Thyroid gland (tissue), 4 donors: ENCODE measurements at regions not wholly inside any gene's neighbourhood (a gene's known extent, or its start where the extent isn't known, plus 50 kb on each side); places are given as distances from the start of the nearest gene placed in this dataset.
"Not testable (repeated sequence)": the region's sequence is repeated elsewhere in the genome, so short reads cannot be mapped to it uniquely, and the experiment has no call there.

Experiments
- DNase-seq, 2 donors: peaks; one replicate each; pipeline ENCODE4 v3.0.0-alpha.2; 2019
- H3K27ac ChIP-seq, 3 donors: fragments of 200-600 bp; sonication (generic); 1 replicate in 2 of 3; 2 replicates in 1 of 3; pipeline ENCODE4 v1.5.1; 2016 to 2019; ENCODE audit warnings: mild to moderate bottlenecking in 1 of 3, moderate library complexity in 1 of 3
- H3K27me3 ChIP-seq: fragments of 200-600 bp; sonication (generic); one replicate; pipeline ENCODE4 v1.5.1; 2019
- H3K36me3 ChIP-seq, 2 donors: fragments of 200-600 bp; sonication (generic); one replicate each; pipeline ENCODE4 v1.5.1; 2016 to 2019
- H3K4me1 ChIP-seq, 2 donors: fragments of 200-600 bp; sonication (generic); one replicate each; pipeline ENCODE4 v1.5.1; 2017 to 2019
- H3K4me3 ChIP-seq, 3 donors: fragments of 200-600 bp; sonication (generic); replicated peaks in 1 of 3; 1 replicate in 2 of 3; 2 replicates in 1 of 3; pipeline ENCODE4 v1.5.1; 2016; ENCODE audit warnings: mild to moderate bottlenecking in 1 of 3
- H3K9me3 ChIP-seq: fragments of 200-600 bp; sonication (generic); one replicate; pipeline ENCODE4 v1.5.1; 2017
- POLR2A ChIP-seq, 2 donors: fragments of 450-650 bp; IDR thresholded peaks; one replicate each; pipeline ENCODE4 v1.6.1; 2017; ENCODE audit warnings: antibody characterized with exemption in 2 of 2, mild to moderate bottlenecking in 2 of 2, moderate library complexity in 1 of 2
- WGBS, 2 donors: methylation state at CpG; one replicate each; pipeline ENCODE4 v1.1.5; 2017; 5-methylcytosine and 5-hydroxymethylcytosine counted together
- intact Hi-C: fragments of 100-400 bp; cut with DNase I; formaldehyde crosslinking; loops from one replicate; pipeline ENCODE4 v1.15.1; 2023
- TF ChIP-seq, protein P1 (sequence below), 6 experiments: fragments of 200-600 bp in 3 of 6; fragments of 450-650 bp in 3 of 6; sonication (generic) in 3 of 6; IDR thresholded peaks; one replicate each; pipeline ENCODE4 v1.5.1; 2016 to 2019; ENCODE audit warnings: antibody characterized with exemption in 6 of 6, mild to moderate bottlenecking in 2 of 6, inconsistent platforms in 1 of 6, moderate library complexity in 1 of 6

DNA sequence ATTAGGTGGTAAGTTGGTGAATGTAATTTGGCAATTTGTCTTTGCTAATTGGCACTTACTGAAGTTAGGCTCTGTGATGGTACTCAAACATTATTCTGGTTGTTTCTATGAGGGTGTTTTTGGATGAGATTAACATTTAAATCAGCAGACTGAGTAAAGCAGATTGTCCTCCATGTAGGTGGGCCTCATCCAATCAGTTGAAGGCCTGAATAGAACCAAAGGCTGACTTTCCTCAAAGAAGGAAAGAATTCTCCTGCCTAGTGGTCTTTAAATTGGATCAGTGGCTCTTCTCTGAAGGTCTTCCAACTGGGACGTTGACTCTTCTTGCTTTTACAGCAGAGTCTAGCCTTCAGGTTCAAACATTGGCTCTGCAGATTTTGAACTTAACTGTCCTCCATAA is 278.3 kb downstream of the KIF20B start:
- H3K9me3 ChIP-seq = no peaks in the 10 kb centered on the region
- no peaks in the 10 kb centered on the region for H3K36me3 ChIP-seq
- no peaks in the 10 kb centered on the region for H3K4me1 ChIP-seq
- intact Hi-C loops = no loop called here
- 77 to 82% methylated on average over 1 of the region's 1 CpG for WGBS, 2 donors
- no peak overlapping the region for H3K27ac ChIP-seq
- DNase-seq = no peak
- H3K27me3 ChIP-seq = no peaks in the 10 kb centered on the region
- H3K4me3 ChIP-seq = no peak overlapping the region
- TF ChIP-seq, protein P1, sequence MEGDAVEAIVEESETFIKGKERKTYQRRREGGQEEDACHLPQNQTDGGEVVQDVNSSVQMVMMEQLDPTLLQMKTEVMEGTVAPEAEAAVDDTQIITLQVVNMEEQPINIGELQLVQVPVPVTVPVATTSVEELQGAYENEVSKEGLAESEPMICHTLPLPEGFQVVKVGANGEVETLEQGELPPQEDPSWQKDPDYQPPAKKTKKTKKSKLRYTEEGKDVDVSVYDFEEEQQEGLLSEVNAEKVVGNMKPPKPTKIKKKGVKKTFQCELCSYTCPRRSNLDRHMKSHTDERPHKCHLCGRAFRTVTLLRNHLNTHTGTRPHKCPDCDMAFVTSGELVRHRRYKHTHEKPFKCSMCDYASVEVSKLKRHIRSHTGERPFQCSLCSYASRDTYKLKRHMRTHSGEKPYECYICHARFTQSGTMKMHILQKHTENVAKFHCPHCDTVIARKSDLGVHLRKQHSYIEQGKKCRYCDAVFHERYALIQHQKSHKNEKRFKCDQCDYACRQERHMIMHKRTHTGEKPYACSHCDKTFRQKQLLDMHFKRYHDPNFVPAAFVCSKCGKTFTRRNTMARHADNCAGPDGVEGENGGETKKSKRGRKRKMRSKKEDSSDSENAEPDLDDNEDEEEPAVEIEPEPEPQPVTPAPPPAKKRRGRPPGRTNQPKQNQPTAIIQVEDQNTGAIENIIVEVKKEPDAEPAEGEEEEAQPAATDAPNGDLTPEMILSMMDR (IDR thresholded peaks at IDR 0.05) = no peak
- no peak for TF ChIP-seq POLR2A (IDR thresholded peaks at IDR 0.05)

DNA sequence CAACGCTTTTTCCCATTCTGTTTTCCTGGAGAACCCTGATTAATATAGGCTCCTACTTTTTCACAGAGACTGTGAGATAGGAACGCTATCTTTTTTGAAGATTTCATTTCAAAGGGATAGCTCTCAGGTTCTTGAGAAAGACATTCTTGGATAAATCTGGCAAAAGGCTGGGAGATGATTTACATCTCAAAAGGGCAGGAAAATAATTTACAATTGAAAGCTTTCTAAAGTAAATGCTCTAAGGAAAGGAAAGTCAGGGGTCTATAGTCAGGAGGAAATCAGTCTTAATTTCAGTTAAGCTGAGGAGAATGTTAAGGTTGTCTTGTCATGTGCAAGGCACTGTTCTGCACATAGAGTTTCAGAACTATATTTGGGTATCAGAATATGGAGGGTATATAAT is 278.8 kb downstream of the KIF20B start:
- Histone ChIP-seq H3K4me1 (no peaks in the 10 kb centered on the region), H3K4me3 (no peak overlapping the region), H3K36me3 (no peaks in the 10 kb centered on the region), H3K9me3 (no peaks in the 10 kb centered on the region), H3K27ac (no peak overlapping the region), H3K27me3 (no peaks in the 10 kb centered on the region)
- TF ChIP-seq POLR2A (IDR thresholded peaks at IDR 0.05) = no peak
- TF ChIP-seq, protein P1 (IDR thresholded peaks at IDR 0.05) = no peak
- WGBS, 2 donors = 77 to 94% methylated on average over 2 of the region's 2 CpGs
- intact Hi-C loops = no loop called here
- DNase-seq = no peak

DNA sequence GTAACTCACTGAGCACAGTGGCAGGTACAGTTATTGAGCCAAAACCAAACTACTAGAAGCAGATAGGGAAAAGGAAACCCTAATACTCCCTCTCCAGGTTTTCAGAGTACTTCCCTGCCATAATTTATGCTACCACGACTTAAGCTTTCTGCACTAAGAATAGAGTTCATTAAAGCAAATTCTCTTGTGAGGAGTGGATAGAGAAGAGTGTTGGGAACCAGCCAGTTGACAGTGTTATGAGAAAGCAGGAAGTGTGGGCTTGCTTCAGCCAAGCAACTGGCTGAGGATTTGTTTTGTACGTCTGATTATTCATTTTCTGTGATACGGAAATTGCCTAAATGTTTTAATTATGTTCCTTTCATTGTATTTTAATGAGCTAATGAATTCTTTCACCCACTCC is 280.5 kb downstream of the KIF20B start:
- H3K36me3 ChIP-seq = no peaks in the 10 kb centered on the region
- no peaks in the 10 kb centered on the region for H3K4me1 ChIP-seq
- DNase-seq = no peak
- intact Hi-C loops = no loop called here
- H3K9me3 ChIP-seq = no peaks in the 10 kb centered on the region
- 16 to 33% methylated on average over 3 of the region's 3 CpGs for WGBS, 2 donors
- no peak overlapping the region for H3K27ac ChIP-seq
- no peak overlapping the region for H3K4me3 ChIP-seq
- no peak for TF ChIP-seq POLR2A (IDR thresholded peaks at IDR 0.05)
- TF ChIP-seq, protein P1 (IDR thresholded peaks at IDR 0.05) = no peak
- H3K27me3 ChIP-seq = no peaks in the 10 kb centered on the region

DNA sequence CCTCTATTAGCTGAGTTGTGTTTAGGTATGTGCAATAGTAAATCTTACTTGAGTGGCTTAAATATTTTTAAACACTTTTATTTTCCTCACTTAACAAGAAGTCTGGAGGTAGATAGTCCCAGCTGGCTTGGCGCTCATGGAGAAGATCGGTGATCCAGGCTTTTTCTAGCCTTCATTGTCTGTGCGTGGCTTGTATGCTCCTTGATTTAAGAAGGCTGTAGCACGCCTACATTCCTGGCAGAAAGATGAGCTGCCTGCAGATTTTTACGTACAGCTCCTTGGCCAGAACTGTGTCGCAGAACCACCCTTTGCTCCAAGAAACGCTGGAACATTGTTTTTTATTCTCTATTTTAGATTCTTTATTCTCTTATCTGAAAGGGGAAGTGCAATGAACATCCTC is 284.1 kb downstream of the KIF20B start:
- intact Hi-C loops = no loop called here
- no peak overlapping the region for H3K4me3 ChIP-seq
- WGBS, 2 donors = 67 to 80% methylated on average over 7 of the region's 7 CpGs
- H3K4me1 ChIP-seq = no peaks in the 10 kb centered on the region
- H3K9me3 ChIP-seq = no peaks in the 10 kb centered on the region
- no peaks in the 10 kb centered on the region for H3K27me3 ChIP-seq
- no peak for DNase-seq
- TF ChIP-seq, protein P1 (IDR thresholded peaks at IDR 0.05) = no peak
- TF ChIP-seq POLR2A (IDR thresholded peaks at IDR 0.05) = no peak
- no peaks in the 10 kb centered on the region for H3K36me3 ChIP-seq
- H3K27ac ChIP-seq = no peak overlapping the region

DNA sequence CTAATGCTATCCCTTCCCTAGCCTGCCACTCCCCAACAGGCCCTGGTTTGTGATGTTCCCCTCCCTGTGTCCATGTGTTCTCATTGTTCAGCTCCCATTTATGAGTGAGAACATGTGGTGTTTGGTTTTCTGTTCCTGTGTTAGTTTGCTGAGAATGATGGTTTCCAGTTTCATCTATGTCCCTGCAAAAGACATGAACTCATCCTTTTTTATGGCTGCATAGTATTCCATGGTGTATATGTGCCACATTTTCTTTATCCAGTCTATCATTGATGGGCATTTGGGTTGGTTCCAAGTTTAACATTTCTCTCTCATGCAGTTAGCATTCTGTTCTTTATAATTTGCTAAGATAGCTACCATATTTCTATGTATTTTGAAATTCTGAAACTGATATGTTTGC is 287.0 kb downstream of the KIF20B start:
- H3K9me3 ChIP-seq, H3K4me3 ChIP-seq, DNase-seq, H3K36me3 ChIP-seq, H3K27ac ChIP-seq, H3K4me1 ChIP-seq, H3K27me3 ChIP-seq, intact Hi-C loops: not testable (repeated sequence)

DNA sequence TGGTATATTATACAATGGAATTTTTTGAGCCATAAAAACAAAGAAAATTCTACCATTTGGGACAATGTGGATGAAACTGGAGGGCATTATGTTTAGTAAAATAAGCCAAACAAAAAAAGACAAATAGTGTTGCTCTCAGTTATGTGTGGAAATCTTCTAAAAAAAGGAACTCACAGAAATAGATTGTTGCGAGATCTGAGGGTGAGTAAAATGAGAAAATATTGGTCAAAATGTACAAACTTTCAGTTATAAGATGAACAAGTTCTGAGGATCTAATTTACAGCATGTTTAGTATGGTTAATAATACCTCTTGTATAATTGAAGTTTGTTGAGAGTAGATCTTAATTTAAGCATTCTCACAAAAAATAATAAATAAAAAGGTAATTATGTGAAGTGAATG is 291.2 kb downstream of the KIF20B start:
- no peaks in the 10 kb centered on the region for H3K4me1 ChIP-seq
- WGBS, 2 donors = 85 to 87% methylated on average over 1 of the region's 1 CpG
- intact Hi-C loops = no loop called here

More for the DNA sequence above, 291.2 kb downstream of the KIF20B start:
- Histone ChIP-seq H3K27me3 (no peaks in the 10 kb centered on the region), H3K27ac (no peak overlapping the region), H3K9me3 (no peaks in the 10 kb centered on the region), H3K4me3 (no peak overlapping the region), H3K36me3 (no peaks in the 10 kb centered on the region)
- DNase-seq = no peak
- TF ChIP-seq POLR2A (IDR thresholded peaks at IDR 0.05) = no peak
- TF ChIP-seq, protein P1 (IDR thresholded peaks at IDR 0.05) = no peak
